GM12878 (cell line): ENCODE measurements at regions not wholly inside any gene's neighbourhood (a gene's known extent, or its start where the extent isn't known, plus 50 kb on each side); places are given as distances from the start of the nearest gene placed in this dataset.

Experiments
- ATAC-seq: fragments of 200-7000 bp; cut with Tn5 transposase; 3 replicates; pipeline ENCODE4 v1.9.1; 2020; ENCODE audit warnings: mild to moderate bottlenecking, moderate library complexity
- BruUV-seq: library from RNA; stranded (reverse); fragments of 400-500 nt; replicated peaks from 2 replicates; lab custom pipeline; 2021; lab: Mats Ljungman, UMichigan
- CTCF ChIA-PET: fragments of 300-600 bp; sonication (Branson Sonifier 250); formaldehyde crosslinking; extraction: SDS; loops from one replicate; lab custom pipeline; 2021; ENCODE audit warnings: inconsistent platforms; lab: Yijun Ruan, JAX
- POLR2A ChIA-PET: fragments of 350-600 bp; formaldehyde crosslinking; extraction: SDS; loops from one replicate; lab custom pipeline; 2021; ENCODE audit warnings: inconsistent platforms; lab: Charles Lee
- RAD21 ChIA-PET: fragments of 300-600 bp; sonication (Branson Sonifier 250); formaldehyde crosslinking; loops from one replicate; lab custom pipeline; 2023; ENCODE audit warnings: antibody characterized with exemption; ENCODE audit not compliant: unreplicated experiment; lab: Charles Lee
- SMC1A ChIA-PET: fragments of 300-600 bp; sonication (Branson Sonifier 250); formaldehyde crosslinking; loops from one replicate; lab custom pipeline; 2023; ENCODE audit not compliant: unreplicated experiment, uncharacterized antibody; lab: Charles Lee
- DNase-seq: peaks from one replicate; pipeline ENCODE4 v3.0.0-alpha.2; 2011; ENCODE audit warnings: low read depth, low spot score
- FAIRE-seq: peaks from 3 replicates; lab custom pipeline; 2011; peaks lifted over from hg19 to GRCh38; lab: Jason Lieb, UNC
- H2AFZ ChIP-seq: 2 replicates; pipeline ENCODE4 v1.6.0; 2011; ENCODE audit warnings: low read depth, low read length, control low read depth; ENCODE audit not compliant: control insufficient read depth
- H3K27ac ChIP-seq: 2 replicates; pipeline ENCODE4 v1.5.1; 2011; ENCODE audit warnings: control low read depth; ENCODE audit not compliant: control insufficient read depth, insufficient read depth
- H3K27me3 ChIP-seq, 2 experiments: replicated peaks in 1 of 2; 2 replicates each; pipeline versions ENCODE4 v1.6.0 to v1.6.1; 2011; ENCODE audit warnings: low read length in 1 of 2; ENCODE audit not compliant: control insufficient read depth in 2 of 2, insufficient read depth in 2 of 2
- H3K36me3 ChIP-seq, 2 experiments: 2 replicates each; pipeline ENCODE4 v1.5.1; 2011; ENCODE audit warnings: low read length in 1 of 2; ENCODE audit not compliant: control insufficient read depth in 2 of 2, insufficient read depth in 2 of 2
- H3K4me1 ChIP-seq: 2 replicates; pipeline ENCODE4 v1.6.1; 2011; ENCODE audit warnings: mild to moderate bottlenecking, low read length, moderate library complexity, mixed read lengths; ENCODE audit not compliant: control insufficient read depth, insufficient read depth
- H3K4me2 ChIP-seq: 2 replicates; pipeline ENCODE4 v1.6.0; 2011; ENCODE audit warnings: control low read depth; ENCODE audit not compliant: control insufficient read depth, insufficient read depth
- H3K4me3 ChIP-seq: fragments of 200-600 bp; sonication (generic); 2 replicates; pipeline ENCODE4 v1.5.1; 2016
- H3K79me2 ChIP-seq: 2 replicates; pipeline ENCODE4 v1.6.0; 2011; ENCODE audit warnings: low read length; ENCODE audit not compliant: control insufficient read depth, insufficient read depth
- H3K9ac ChIP-seq: 2 replicates; pipeline ENCODE4 v1.8.0; 2011; ENCODE audit warnings: low read length, control low read depth, mixed read lengths; ENCODE audit not compliant: control insufficient read depth, insufficient read depth
- H3K9me3 ChIP-seq: replicated peaks from 3 replicates; pipeline ENCODE4 v1.5.1; 2011; ENCODE audit warnings: mild to moderate bottlenecking, low read length; ENCODE audit not compliant: control insufficient read depth, insufficient read depth
- H4K20me1 ChIP-seq: 2 replicates; pipeline ENCODE4 v1.6.0; 2011; ENCODE audit not compliant: control insufficient read depth, insufficient read depth
- ATF2 ChIP-seq: IDR thresholded peaks from 2 replicates; pipeline ENCODE4 v1.6.1; 2012; ENCODE audit warnings: low read length, inconsistent platforms
- IKZF2 ChIP-seq, 2 experiments: fragments of 450-650 bp; IDR thresholded peaks; 2 replicates each; pipeline ENCODE4 v1.6.1; 2017; ENCODE audit warnings: mild to moderate bottlenecking in 2 of 2, moderate library complexity in 2 of 2
- JUNB ChIP-seq: IDR thresholded peaks from 2 replicates; pipeline ENCODE4 v1.6.1; 2016; ENCODE audit warnings: antibody characterized with exemption, mild to moderate bottlenecking
- KAT2A ChIP-seq: conservative IDR thresholded peaks from 2 replicates; pipeline ENCODE4 v1.6.1; 2011; ENCODE audit warnings: low read depth, low read length; ENCODE audit not compliant: control insufficient read depth
- NFIC ChIP-seq: IDR thresholded peaks from 2 replicates; pipeline ENCODE4 v1.6.1; 2012; ENCODE audit warnings: low read depth, mild to moderate bottlenecking, inconsistent platforms, low read length, moderate library complexity
- NR2C1 ChIP-seq: fragments of 450-650 bp; IDR thresholded peaks from 2 replicates; pipeline ENCODE4 v1.6.1; 2017; ENCODE audit warnings: antibody characterized with exemption, mild to moderate bottlenecking, moderate library complexity
- RUNX3 ChIP-seq: IDR thresholded peaks from 2 replicates; pipeline ENCODE4 v1.6.1; 2012; ENCODE audit warnings: low read length, inconsistent platforms
- SPI1 ChIP-seq: IDR thresholded peaks from 2 replicates; pipeline ENCODE4 v1.6.1; 2011; ENCODE audit warnings: low read depth, mild to moderate bottlenecking, low read length, moderate library complexity, borderline replicate concordance; ENCODE audit not compliant: insufficient read depth
- WGBS: methylation state at CpG from one replicate; pipeline ENCODE4 v1.1.6; 2016; ENCODE audit warnings: low lambda C conversion rate; ENCODE audit not compliant: insufficient replicate concordance, insufficient coverage; ENCODE audit errors: missing lambda C conversion rate; 5-methylcytosine and 5-hydroxymethylcytosine counted together
- in situ Hi-C: fragments of 300-500 bp; cut with MboI; formaldehyde crosslinking; loops from 9 replicates; pipeline ENCODE4 v1.14.3; 2018; ENCODE audit warnings: mixed read lengths
- intact Hi-C: fragments of 100-400 bp; cut with micrococcal nuclease; formaldehyde crosslinking; loops from one replicate; pipeline ENCODE4 v1.14.2; 2022; ENCODE audit not compliant: unreplicated experiment
- TF ChIP-seq, protein P1 (sequence below): fragments of 450-650 bp; formaldehyde crosslinking; IDR thresholded peaks from 2 replicates; pipeline ENCODE4 v1.4.0; 2020; ENCODE audit warnings: mild to moderate bottlenecking, moderate library complexity

- DNase-seq (no peak), ATAC-seq (no peak; the same call in 2 of the 3 replicates), FAIRE-seq (no peak)
- intact Hi-C loops, result no loop called here
- H3K4me1 ChIP-seq, result no peaks in the 10 kb centered on the region; the same call in 1 of the 2 replicates
- in situ Hi-C loops, result no loop called here
- no peaks in the 10 kb centered on the region for H3K36me3 ChIP-seq
- ChIA-PET RAD21 (no interaction called here), SMC1A (interaction anchor here (1.1 to 1.8 kb wide), 6 partner anchors 10 to 180 kb away, joined by 3 to 4 read pairs (median 4); no protein-coding TSS in a partner anchor), POLR2A (interaction anchor here (0.6 to 0.7 kb wide), 2 partner anchors 210 to 649 kb away, joined by 3 read pairs; no protein-coding TSS in a partner anchor), CTCF (interaction anchor here (0.6 kb wide), 1 partner anchor 197 kb away, joined by 3 read pairs; no protein-coding TSS in a partner anchor)
- TF ChIP-seq RUNX3 (peak; percentile 13; the same call in 1 of the 2 replicates), JUNB (peak; percentile 94), ATF2 (peak; percentile 47), SPI1 (peak; percentile 33; the same call in 1 of the 2 replicates), IKZF2 (IDR thresholded peaks at IDR 0.05) (0 out of 4 replicates have a peak, but pooled peaks of 1 of the 2 experiments have one; percentile 26), NFIC (peak; percentile 71), NR2C1 (no peak), KAT2A (no peak)
- TF ChIP-seq, protein P1, sequence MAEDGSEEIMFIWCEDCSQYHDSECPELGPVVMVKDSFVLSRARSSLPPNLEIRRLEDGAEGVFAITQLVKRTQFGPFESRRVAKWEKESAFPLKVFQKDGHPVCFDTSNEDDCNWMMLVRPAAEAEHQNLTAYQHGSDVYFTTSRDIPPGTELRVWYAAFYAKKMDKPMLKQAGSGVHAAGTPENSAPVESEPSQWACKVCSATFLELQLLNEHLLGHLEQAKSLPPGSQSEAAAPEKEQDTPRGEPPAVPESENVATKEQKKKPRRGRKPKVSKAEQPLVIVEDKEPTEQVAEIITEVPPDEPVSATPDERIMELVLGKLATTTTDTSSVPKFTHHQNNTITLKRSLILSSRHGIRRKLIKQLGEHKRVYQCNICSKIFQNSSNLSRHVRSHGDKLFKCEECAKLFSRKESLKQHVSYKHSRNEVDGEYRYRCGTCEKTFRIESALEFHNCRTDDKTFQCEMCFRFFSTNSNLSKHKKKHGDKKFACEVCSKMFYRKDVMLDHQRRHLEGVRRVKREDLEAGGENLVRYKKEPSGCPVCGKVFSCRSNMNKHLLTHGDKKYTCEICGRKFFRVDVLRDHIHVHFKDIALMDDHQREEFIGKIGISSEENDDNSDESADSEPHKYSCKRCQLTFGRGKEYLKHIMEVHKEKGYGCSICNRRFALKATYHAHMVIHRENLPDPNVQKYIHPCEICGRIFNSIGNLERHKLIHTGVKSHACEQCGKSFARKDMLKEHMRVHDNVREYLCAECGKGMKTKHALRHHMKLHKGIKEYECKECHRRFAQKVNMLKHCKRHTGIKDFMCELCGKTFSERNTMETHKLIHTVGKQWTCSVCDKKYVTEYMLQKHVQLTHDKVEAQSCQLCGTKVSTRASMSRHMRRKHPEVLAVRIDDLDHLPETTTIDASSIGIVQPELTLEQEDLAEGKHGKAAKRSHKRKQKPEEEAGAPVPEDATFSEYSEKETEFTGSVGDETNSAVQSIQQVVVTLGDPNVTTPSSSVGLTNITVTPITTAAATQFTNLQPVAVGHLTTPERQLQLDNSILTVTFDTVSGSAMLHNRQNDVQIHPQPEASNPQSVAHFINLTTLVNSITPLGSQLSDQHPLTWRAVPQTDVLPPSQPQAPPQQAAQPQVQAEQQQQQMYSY (CRISPR knock-in tag), result no peak
- no peak overlapping the region for H3K9ac ChIP-seq
- H2AFZ ChIP-seq, result no peak overlapping the region
- no peak overlapping the region for H3K4me3 ChIP-seq
- H4K20me1 ChIP-seq, result no peaks in the 10 kb centered on the region
- no peaks in the 10 kb centered on the region for H3K27me3 ChIP-seq
- no peaks in the 10 kb centered on the region for H3K79me2 ChIP-seq
- 30% methylated on average over 6 of the region's 6 CpGs for WGBS
- H3K4me2 ChIP-seq, result no peak overlapping the region
- no TSS peak for BruUV-seq
- no peak overlapping the region for H3K27ac ChIP-seq
- H3K9me3 ChIP-seq, result peaks cover 10% of the 10 kb centered on the region; the same call in 2 of the 3 replicates
Observed at GRCh38 chr10:31590023-31590800, 271.2 kb downstream of the ZEB1 start.
